ENCODE measurements at regions not wholly inside any gene's neighbourhood (a gene's known extent, or its start where the extent isn't known, plus 50 kb on each side); places are given as distances from the start of the nearest gene placed in this dataset.

DNA sequence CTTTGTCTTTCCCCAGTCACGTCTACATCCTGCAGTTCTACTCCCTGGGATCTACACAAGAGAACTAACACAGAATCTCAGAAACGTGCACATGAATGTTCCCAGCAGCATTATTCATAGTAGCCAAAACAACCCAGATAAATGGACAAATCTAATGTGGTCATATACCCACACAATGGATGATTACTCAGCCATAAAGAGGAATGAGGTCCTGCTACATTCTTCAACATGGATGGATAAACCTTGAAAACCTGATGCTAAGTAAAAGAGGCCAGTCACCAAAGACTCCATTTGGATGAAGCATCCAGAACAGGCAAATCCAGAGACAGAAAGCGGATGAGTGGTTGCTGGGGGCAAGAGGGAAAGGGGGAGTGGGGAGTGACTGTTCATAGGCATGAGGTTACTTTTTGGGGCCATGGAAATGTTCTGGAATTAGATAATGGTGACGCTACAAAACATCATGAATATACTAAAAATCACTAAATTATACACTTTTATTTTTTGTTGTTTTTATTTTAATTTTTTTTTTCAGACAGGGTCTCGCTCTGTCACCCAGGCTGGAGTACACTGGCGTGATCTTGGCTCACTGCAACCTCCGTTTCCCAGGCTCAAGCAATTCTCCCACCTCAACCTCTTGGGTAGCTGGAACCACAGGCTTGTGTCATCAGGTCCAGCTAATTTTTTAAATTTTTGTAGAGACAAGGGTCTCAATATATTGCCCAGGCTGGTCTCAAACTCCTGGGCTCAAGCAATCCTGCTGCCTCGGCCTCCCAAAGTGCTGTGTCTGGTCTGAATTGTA lies 50.8 kb upstream of the DSN1 start:
- Mint-ChIP-seq H3K4me3 (no peak overlapping the region), H3K36me3 (ENCODE audit: low read depth) (peaks cover 22% of the 10 kb centered on the region), H3K9me3 (no peaks in the 10 kb centered on the region), H3K27ac (peak overlapping the region; percentile 46; the same call in 1 of the 2 replicates), H3K27me3 (ENCODE audit: insufficient read depth) (no peaks in the 10 kb centered on the region; the same call in 1 of the 2 replicates), H3K4me1 (ENCODE audit: low read depth) (peaks cover 42% of the 10 kb centered on the region)
- DNase-seq = no peak
- TF ChIP-seq, protein P1, sequence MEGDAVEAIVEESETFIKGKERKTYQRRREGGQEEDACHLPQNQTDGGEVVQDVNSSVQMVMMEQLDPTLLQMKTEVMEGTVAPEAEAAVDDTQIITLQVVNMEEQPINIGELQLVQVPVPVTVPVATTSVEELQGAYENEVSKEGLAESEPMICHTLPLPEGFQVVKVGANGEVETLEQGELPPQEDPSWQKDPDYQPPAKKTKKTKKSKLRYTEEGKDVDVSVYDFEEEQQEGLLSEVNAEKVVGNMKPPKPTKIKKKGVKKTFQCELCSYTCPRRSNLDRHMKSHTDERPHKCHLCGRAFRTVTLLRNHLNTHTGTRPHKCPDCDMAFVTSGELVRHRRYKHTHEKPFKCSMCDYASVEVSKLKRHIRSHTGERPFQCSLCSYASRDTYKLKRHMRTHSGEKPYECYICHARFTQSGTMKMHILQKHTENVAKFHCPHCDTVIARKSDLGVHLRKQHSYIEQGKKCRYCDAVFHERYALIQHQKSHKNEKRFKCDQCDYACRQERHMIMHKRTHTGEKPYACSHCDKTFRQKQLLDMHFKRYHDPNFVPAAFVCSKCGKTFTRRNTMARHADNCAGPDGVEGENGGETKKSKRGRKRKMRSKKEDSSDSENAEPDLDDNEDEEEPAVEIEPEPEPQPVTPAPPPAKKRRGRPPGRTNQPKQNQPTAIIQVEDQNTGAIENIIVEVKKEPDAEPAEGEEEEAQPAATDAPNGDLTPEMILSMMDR (IDR thresholded peaks at IDR 0.05) = no peak

DNA sequence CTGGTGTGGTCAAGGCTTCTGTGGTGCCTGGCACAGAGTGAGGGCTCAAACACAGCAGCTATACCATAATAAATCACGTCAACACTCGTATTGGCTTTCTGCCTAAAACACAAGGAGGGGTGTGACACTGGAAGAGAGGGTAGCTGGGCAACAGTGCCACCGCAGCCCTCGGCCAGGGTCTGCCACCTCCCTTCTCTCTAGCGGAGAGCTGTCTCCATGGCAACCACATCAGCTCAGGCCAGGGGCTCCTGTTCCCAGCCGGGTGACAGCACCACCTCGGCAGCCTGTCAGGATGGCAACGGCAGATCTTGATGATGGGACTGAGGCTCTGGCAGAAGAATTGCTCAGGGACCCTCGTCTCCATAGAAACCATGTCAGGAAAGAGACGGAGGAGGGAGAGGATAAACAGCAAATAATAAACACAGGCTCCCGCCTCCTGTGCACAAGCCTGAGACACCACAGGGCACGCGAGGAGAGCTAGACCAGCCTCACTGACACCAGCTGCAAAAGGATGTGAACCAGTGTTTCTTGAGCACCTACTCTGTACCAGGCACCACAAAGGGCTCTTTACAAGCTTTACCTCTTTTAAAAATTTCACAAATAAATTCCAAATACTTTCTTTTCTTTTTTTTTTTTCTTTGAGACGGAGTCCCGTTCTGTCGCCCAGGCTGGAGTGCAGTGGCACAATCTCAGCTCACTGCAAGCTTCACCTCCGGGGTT lies 50.4 kb upstream of the TLDC2 start:
- H3K27ac Mint-ChIP-seq = no peak overlapping the region

More for the DNA sequence above, 50.4 kb upstream of the TLDC2 start:
- peaks cover 22% of the 10 kb centered on the region for H3K36me3 Mint-ChIP-seq (ENCODE audit: low read depth)
- TF ChIP-seq, protein P1 (IDR thresholded peaks at IDR 0.05) = no peak
- H3K4me3 Mint-ChIP-seq = no peak overlapping the region
- peaks cover 37% of the 10 kb centered on the region for H3K4me1 Mint-ChIP-seq (ENCODE audit: low read depth)
- no peaks in the 10 kb centered on the region for H3K9me3 Mint-ChIP-seq
- no peak for DNase-seq
- no peaks in the 10 kb centered on the region; the same call in 1 of the 2 replicates for H3K27me3 Mint-ChIP-seq (ENCODE audit: insufficient read depth)

Measured in HFFc6 (cell line).